Neural cell (in vitro differentiated cells): ENCODE measurements at regions not wholly inside any gene's neighbourhood (a gene's known extent, or its start where the extent isn't known, plus 50 kb on each side); places are given as distances from the start of the nearest gene placed in this dataset.

Source experiments
- EP300 ChIP-seq: fragments of 450-650 bp; conservative IDR thresholded peaks from 2 replicates; pipeline ENCODE4 v1.6.1; 2014; ENCODE audit warnings: antibody characterized with exemption, mild to moderate bottlenecking, moderate library complexity; ENCODE audit not compliant: poor library complexity, severe bottlenecking
- EZH2 ChIP-seq: fragments of 200-600, 300-800 bp; shearing (Covaris generic), sonication (generic); IDR thresholded peaks from 2 replicates; pipeline ENCODE4 v1.6.1; 2014; ENCODE audit warnings: antibody characterized with exemption, low read length, borderline replicate concordance, mild to moderate bottlenecking; ENCODE audit not compliant: insufficient read depth, poor library complexity, severe bottlenecking
- MXI1 ChIP-seq: fragments of 450-650 bp; conservative IDR thresholded peaks from 2 replicates; pipeline ENCODE4 v1.6.1; 2014; ENCODE audit warnings: antibody characterized with exemption, mild to moderate bottlenecking; ENCODE audit not compliant: poor library complexity, severe bottlenecking
- POLR2AphosphoS5 ChIP-seq: IDR thresholded peaks from 2 replicates; pipeline ENCODE4 v1.6.1; 2012
- RAD21 ChIP-seq: fragments of 450-650 bp; conservative IDR thresholded peaks from 2 replicates; pipeline ENCODE4 v1.6.1; 2014; ENCODE audit warnings: antibody characterized with exemption, mild to moderate bottlenecking, moderate library complexity
- TF ChIP-seq, protein P1 (sequence below): fragments of 450-650 bp; IDR thresholded peaks from 2 replicates; pipeline ENCODE4 v1.5.1; 2014; ENCODE audit warnings: antibody characterized with exemption, mild to moderate bottlenecking, moderate library complexity; ENCODE audit not compliant: poor library complexity, severe bottlenecking
- TF ChIP-seq, protein P2 (sequence below): IDR thresholded peaks from 2 replicates; pipeline ENCODE4 v1.6.1; 2012; ENCODE audit warnings: borderline replicate concordance

DNA sequence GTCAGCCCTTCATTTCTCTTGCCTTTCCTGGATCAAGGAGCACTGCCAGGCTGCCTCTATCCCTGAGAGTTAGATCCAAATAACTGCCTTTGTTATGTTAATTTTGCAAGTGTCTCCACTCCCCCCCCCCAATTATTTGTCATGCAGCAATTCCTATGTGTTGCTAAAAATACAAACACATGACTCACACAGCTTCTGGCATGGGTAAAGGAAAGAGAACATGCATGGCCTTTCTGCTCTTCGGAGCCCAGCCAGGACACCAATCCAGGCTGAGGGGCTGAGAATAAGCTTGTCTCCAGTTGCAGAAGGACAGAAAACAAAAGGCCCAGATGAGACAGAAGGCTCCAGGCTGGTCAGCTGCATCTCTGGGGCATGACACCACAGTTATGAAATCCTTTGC is 148.0 kb upstream of the TNRC6C start:
- TF ChIP-seq RAD21 = no peak
- no peak for TF ChIP-seq EP300
- TF ChIP-seq EZH2 = no peak
- TF ChIP-seq, protein P1, sequence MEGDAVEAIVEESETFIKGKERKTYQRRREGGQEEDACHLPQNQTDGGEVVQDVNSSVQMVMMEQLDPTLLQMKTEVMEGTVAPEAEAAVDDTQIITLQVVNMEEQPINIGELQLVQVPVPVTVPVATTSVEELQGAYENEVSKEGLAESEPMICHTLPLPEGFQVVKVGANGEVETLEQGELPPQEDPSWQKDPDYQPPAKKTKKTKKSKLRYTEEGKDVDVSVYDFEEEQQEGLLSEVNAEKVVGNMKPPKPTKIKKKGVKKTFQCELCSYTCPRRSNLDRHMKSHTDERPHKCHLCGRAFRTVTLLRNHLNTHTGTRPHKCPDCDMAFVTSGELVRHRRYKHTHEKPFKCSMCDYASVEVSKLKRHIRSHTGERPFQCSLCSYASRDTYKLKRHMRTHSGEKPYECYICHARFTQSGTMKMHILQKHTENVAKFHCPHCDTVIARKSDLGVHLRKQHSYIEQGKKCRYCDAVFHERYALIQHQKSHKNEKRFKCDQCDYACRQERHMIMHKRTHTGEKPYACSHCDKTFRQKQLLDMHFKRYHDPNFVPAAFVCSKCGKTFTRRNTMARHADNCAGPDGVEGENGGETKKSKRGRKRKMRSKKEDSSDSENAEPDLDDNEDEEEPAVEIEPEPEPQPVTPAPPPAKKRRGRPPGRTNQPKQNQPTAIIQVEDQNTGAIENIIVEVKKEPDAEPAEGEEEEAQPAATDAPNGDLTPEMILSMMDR = no peak
- TF ChIP-seq POLR2AphosphoS5 = no peak
- no peak for TF ChIP-seq MXI1
- TF ChIP-seq, protein P2, sequence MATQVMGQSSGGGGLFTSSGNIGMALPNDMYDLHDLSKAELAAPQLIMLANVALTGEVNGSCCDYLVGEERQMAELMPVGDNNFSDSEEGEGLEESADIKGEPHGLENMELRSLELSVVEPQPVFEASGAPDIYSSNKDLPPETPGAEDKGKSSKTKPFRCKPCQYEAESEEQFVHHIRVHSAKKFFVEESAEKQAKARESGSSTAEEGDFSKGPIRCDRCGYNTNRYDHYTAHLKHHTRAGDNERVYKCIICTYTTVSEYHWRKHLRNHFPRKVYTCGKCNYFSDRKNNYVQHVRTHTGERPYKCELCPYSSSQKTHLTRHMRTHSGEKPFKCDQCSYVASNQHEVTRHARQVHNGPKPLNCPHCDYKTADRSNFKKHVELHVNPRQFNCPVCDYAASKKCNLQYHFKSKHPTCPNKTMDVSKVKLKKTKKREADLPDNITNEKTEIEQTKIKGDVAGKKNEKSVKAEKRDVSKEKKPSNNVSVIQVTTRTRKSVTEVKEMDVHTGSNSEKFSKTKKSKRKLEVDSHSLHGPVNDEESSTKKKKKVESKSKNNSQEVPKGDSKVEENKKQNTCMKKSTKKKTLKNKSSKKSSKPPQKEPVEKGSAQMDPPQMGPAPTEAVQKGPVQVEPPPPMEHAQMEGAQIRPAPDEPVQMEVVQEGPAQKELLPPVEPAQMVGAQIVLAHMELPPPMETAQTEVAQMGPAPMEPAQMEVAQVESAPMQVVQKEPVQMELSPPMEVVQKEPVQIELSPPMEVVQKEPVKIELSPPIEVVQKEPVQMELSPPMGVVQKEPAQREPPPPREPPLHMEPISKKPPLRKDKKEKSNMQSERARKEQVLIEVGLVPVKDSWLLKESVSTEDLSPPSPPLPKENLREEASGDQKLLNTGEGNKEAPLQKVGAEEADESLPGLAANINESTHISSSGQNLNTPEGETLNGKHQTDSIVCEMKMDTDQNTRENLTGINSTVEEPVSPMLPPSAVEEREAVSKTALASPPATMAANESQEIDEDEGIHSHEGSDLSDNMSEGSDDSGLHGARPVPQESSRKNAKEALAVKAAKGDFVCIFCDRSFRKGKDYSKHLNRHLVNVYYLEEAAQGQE = no peak
